HG02870 (cell line): ENCODE measurements at regions not wholly inside any gene's neighbourhood (a gene's known extent, or its start where the extent isn't known, plus 50 kb on each side); places are given as distances from the start of the nearest gene placed in this dataset.

ENCODE experiments used
- ATAC-seq: cut with Tn5 transposase; IDR thresholded peaks from one replicate; pipeline ENCODE4 v1.9.1; 2021; ENCODE audit warnings: mild to moderate bottlenecking, moderate library complexity; ENCODE audit not compliant: unreplicated experiment

- no peak for ATAC-seq
Observed at GRCh38 chr17:71287071-71287823, 833.6 kb upstream of the SOX9 start.

- ATAC-seq, result no peak
Observed at GRCh38 chr17:71292006-71292405, 828.8 kb upstream of the SOX9 start.

DNA sequence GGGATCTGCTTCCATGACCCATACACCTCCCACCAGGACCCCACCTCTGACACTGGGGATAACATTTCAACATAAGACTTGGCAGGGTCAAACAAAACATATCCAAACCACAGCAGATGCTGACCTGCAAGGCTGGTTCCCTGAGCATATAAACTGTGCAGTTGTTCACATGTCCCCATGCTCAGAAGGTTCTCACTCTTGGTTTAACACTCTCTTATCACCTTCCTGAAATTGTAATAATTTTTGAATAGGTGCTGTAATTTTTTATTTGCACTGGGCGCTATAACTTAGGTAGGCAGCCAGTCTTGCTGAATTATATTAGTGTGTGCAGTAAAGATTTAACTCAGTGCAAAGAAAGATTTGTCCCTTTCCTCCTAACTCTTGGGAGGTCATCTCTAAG lies 824.8 kb upstream of the SOX9 start:
- no peak for ATAC-seq

DNA sequence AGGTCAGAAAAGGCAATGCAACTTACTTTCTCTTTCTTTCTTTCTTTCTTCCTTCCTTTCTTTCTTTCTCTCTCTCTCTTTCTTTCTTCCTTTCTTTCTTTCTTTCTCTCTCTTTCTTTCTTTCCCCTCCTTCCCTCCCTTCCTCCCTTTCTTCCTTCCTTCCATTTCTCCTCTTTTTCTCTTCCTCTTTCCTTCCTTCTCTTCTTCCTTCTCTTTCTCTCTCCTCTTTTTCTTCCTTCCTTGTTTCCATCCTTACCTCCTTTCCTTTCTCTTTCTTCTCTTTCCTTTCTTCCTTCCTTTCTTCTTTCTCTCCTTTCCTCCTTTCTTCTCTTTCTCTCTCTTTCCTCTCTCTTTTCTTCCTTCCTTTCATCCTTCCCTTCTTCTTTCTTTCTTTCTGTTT lies 819.8 kb upstream of the SOX9 start:
- ATAC-seq, result no peak

DNA sequence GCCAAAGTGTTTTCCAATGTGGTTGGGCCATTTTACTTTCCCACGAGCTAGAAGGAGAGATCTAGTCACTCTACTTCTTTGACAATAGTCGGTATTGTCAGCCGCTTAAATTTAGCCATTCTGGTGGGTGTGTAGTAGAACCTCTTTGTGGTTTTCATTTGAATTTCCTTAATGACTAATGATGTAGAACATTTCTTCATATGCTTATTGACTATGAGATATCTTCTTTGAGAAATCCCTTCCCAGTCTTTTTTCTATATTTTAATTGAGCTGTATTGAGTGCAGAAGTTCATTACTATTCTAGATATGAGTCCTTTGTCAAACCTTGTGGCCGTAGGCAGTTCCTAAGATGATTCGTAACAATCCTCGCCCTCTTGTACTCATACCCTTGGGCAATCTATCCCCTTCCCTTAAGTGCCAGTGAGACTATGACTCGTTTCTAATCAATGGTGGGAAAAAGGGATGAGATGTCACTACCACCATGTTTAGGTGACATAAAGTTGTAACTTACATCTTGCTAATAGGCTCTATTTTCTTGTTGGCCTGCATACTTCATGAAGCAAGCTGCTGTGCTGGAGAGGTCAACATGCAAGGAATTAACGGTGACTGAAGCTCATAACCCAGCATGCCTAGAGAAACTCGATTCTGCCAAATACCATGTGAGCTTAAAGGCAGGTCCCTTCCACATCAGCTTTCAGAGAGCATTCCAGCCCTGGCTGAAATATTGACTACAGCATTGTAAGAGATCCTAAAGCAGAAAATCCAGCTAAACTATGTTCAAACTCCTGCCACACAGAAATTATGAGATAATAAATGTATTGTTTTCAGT lies 817.9 kb upstream of the SOX9 start:
- ATAC-seq, result no peak

DNA sequence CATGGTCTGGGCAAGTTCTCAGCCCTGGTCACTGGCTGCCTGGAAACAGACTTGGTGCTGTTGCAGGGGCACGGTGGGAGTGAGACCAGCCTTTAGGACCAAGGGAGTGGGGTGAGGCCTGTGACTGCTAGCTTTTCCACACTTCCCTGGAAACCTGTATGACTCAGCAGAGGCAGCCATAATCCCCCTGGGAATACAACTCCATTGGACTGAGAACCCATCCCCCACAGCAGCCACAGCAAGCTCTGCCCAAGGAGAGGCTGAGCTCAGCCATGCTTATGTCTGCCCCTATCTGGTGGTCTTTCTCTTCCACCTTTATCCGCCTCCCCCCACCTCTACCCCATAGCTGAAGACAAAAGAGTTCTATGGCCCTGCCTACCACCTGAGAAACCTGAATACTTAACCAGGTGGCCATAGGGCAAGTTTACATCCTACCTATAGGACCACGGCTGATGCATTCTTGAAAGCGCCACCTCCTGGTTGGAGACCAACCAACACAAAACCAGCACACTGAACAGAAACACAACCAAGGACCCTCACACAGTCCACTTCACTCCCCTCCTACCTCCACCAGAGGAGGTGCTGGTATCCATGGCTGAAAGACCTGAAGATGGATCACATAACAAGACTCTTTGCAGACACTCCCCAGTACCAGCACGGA lies 816.2 kb upstream of the SOX9 start:
- no peak for ATAC-seq

DNA sequence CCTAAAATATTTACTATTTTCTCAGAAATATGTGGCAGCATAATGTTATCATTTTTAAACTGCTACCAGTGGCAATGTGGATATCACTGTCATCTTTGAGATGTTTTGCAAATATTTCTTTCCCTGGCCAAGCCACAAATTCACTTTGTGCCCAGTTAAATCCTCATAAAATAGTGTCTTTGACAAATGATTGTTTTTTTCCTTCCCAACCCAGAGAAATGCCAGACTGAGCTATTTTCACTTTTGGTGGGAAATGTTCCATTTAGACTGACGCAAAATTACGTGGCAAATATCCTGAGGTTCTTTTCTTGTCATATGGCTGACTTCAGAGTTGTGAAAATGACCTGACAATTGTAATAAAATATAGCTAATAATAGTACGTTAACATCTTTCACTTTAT lies 807.0 kb upstream of the SOX9 start:
- ATAC-seq, result no peak

DNA sequence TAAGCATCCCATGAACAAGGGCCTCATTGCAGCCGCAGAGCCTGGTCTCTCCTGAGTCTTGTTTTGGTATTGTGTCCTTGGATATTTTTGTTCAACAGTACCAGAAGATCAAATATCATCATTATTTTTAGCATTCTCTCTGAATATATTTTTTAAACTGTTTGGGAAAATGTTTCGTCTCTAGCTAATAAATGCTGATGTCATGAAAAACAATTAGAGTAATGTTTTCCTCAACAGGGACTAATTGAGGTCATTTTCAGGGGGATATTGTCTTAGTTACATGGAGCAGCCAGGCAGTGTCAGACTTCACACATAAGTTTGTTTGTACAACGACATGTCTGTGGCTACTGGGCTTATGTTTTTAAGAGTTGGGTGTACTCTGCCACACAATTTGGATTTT lies 805.3 kb upstream of the SOX9 start:
- ATAC-seq, result no peak

- no peak for ATAC-seq
Observed at GRCh38 chr17:71316176-71316897, 804.5 kb upstream of the SOX9 start.

GRCh38 chr17:71320009-71320796 lies 800.6 kb upstream of the SOX9 start:
- ATAC-seq, result no peak

- no peak for ATAC-seq
Observed at GRCh38 chr17:71325117-71325516, 795.7 kb upstream of the SOX9 start.

GRCh38 chr17:71325886-71326285 lies 794.9 kb upstream of the SOX9 start:
- ATAC-seq, result no peak

DNA sequence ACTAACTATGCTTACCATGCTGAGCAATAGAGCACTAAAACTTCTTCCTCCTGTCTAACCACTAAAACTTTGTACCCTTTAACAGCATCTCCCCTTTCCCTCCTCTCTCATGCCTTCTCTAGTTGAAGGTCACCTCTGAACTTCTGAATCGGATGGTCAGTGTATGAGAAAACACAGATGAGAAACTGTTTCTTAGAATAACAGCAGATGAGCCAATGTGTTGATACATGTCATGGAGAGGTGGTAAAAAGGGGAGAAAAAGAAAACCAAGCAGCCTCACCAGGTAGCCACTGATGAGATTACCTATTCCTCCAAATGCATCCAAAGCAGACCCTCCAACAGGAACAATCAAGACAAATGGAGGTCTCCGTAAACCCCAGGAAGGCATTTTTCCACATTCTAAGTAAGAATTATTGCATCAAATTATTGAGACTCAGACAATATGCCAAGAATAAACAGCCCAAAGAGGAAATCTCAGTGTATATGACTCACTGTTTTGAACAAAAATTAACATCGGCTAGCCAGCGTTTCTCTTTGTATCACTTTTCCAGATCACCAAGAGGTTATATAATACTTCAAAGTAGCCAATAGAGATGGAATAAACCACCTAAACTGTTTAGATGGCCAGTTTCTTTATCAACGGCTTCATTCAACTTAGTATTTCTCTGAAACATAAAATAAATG lies 793.3 kb upstream of the SOX9 start:
- no peak for ATAC-seq

- no peak for ATAC-seq
Observed at GRCh38 chr17:71329310-71330098, 791.3 kb upstream of the SOX9 start.

DNA sequence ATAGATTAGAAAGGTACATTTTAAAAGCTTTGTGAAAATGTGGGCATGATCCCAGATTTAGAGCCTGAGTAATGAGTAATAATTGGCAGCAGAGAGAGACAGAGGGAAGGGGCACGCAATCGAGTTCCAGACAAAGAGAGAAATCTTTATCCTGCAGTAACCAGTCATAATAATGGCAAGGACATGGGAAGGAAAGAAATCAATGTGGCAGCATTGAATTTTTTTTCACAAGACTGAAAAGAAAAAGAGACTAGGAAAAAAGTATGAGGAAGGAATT lies 790.8 kb upstream of the SOX9 start:
- ATAC-seq, result no peak

DNA sequence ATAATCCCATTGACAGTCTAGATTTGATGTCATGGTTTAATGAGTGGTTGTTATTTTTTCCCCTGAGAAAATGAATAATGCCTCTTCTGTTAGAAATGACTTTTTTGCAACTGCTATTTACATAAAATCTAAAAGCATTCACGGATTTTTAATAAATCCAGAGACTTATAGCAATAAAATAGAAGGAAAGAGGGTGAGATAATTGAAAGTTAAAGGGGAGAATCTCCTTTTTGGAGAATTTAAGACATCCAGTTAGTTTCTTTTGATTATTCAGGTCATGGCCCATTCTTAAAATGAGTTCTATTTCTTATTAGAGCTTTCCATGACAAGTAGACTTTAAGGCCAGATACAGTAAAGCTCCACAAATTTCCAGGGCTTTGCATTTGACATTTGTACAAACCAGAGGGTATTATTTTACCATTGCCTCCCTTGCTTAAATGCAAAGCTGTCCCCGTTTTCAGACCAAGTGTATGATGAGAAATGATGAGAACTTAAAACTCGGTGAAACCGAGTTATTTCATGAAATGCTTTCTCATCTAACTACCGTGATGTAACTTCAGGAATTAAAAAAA lies 789.0 kb upstream of the SOX9 start:
- no peak for ATAC-seq

- ATAC-seq, result no peak
Observed at GRCh38 chr17:71334048-71334751, 786.6 kb upstream of the SOX9 start.

- no peak for ATAC-seq
Observed at GRCh38 chr17:71335212-71335611, 785.6 kb upstream of the SOX9 start.
